Hematopoietic multipotent progenitor cell (in vitro differentiated cells): ENCODE measurements at regions not wholly inside any gene's neighbourhood (a gene's known extent, or its start where the extent isn't known, plus 50 kb on each side); places are given as distances from the start of the nearest gene placed in this dataset. TPM values are rescaled to one million over a fixed set of nuclear protein-coding genes. Genes with fewer than 3 reads are reported as not detected.

Source experiments
- DNase-seq, 3 donors: peaks; one replicate each; pipeline ENCODE4 v3.0.0-alpha.2; 2011 to 2015; ENCODE audit warnings: low read depth in 2 of 3, low spot score in 2 of 3
- small RNA-seq: library from RNA; depleted of rRNA; stranded (forward); fragments of <200 nt; gene quantifications from one replicate; pipeline ENCODE3, GENCODE V24; 2012

DNA sequence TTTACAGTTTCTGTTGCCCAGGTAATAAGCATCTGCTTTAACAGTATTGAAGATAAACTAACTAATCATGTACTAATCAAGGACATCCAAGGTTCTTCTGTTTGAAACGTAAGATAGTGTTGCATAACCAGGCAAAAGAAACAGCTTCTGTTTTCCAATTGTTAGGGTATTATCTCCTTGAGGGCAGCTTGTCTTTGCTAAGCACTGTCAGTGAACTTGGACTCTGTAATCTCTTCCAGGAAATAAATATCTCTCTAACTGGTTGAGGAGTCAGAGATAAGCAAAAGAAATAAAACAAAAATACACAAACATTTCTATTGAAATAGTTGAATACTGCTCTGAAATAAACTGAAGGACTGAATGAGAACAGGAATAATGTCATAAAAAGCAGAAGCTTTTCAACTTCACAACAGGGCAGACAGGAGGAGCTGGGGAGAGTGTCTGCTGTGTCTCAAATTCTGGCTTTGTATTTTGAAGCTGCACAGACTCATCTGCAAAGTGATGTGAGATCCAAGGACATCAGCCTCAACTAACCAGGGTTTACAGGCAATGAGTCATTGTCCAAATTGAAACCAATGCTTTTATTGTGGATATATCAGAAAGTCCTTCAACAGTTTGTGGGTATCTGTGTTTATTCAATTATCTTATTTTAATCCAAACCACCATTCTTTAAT lies 1253.0 kb upstream of the PCDH7 start:
- no peak for DNase-seq

Small RNA genes lying in the stretch of these regions (small RNA-seq; reads per million reads assigned to genes)
- gene RF00019 (not detected), gene RN7SL101P (not detected)
